ENCODE measurements at regions not wholly inside any gene's neighbourhood (a gene's known extent, or its start where the extent isn't known, plus 50 kb on each side); places are given as distances from the start of the nearest gene placed in this dataset.

- ATAC-seq = no peak
- TF ChIP-seq, protein P1, sequence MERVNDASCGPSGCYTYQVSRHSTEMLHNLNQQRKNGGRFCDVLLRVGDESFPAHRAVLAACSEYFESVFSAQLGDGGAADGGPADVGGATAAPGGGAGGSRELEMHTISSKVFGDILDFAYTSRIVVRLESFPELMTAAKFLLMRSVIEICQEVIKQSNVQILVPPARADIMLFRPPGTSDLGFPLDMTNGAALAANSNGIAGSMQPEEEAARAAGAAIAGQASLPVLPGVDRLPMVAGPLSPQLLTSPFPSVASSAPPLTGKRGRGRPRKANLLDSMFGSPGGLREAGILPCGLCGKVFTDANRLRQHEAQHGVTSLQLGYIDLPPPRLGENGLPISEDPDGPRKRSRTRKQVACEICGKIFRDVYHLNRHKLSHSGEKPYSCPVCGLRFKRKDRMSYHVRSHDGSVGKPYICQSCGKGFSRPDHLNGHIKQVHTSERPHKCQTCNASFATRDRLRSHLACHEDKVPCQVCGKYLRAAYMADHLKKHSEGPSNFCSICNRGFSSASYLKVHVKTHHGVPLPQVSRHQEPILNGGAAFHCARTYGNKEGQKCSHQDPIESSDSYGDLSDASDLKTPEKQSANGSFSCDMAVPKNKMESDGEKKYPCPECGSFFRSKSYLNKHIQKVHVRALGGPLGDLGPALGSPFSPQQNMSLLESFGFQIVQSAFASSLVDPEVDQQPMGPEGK (CRISPR knock-in tag; IDR thresholded peaks at IDR 0.05; ENCODE audit: borderline replicate concordance) = no peak
- TF ChIP-seq ZFP3 (CRISPR knock-in tag; IDR thresholded peaks at IDR 0.05) (no peak), RARB (CRISPR knock-in tag; IDR thresholded peaks at IDR 0.05) (no peak), ZNF70 (CRISPR knock-in tag; IDR thresholded peaks at IDR 0.05) (no peak), PPARA (CRISPR knock-in tag; IDR thresholded peaks at IDR 0.05; ENCODE audit: borderline replicate concordance) (no peak), SNAI2 (CRISPR knock-in tag; IDR thresholded peaks at IDR 0.05) (no peak), ZFP30 (CRISPR knock-in tag; IDR thresholded peaks at IDR 0.05) (no peak), ZC3H10 (CRISPR knock-in tag; IDR thresholded peaks at IDR 0.05) (no peak), ESRRG (CRISPR knock-in tag; IDR thresholded peaks at IDR 0.05) (no peak), ZNF8 (CRISPR knock-in tag; IDR thresholded peaks at IDR 0.05) (no peak)
- TF ChIP-seq, protein P2, sequence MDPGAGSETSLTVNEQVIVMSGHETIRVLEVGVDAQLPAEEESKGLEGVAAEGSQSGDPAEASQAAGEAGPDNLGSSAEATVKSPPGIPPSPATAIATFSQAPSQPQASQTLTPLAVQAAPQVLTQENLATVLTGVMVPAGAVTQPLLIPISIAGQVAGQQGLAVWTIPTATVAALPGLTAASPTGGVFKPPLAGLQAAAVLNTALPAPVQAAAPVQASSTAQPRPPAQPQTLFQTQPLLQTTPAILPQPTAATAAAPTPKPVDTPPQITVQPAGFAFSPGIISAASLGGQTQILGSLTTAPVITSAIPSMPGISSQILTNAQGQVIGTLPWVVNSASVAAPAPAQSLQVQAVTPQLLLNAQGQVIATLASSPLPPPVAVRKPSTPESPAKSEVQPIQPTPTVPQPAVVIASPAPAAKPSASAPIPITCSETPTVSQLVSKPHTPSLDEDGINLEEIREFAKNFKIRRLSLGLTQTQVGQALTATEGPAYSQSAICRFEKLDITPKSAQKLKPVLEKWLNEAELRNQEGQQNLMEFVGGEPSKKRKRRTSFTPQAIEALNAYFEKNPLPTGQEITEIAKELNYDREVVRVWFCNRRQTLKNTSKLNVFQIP (CRISPR knock-in tag; IDR thresholded peaks at IDR 0.05; ENCODE audit: borderline replicate concordance, low read depth) = no peak
Observed at GRCh38 chr5:93886917-93887361, 145.5 kb upstream of the POU5F2 start.

DNA sequence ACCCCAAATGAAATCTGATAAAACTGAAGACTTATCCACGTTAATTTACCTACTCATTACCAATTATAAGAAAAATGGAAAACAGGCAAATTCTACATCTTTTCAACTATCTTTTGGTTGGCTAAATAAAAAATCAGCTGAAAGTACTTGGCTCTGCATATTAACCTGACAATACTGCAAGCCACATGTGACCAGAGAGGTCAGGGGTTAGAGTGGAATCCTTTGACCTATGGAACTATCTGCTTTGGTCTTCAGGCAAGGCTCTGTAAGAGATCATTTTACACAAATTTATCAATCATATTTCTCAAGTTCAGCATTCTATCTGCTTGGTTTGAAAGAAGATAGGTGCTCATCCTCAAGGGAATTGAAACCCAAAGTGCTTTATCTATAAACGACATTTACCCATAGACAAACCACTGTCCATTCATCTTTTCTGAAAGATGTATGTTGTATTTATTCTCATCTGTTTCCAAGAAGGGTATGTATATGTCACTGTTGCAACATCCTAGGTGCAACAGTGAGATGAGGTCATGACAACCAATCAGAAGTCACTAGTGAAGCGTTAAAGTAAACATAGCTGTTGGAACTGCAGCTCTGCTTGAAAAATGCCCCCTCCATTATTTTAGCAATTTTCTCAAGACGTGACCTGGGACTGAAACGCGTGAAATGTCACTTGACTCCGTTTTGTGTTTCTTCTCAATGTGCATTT is 144.9 kb upstream of the POU5F2 start:
- TF ChIP-seq ZFP30 (CRISPR knock-in tag; IDR thresholded peaks at IDR 0.05) (no peak), ZNF8 (CRISPR knock-in tag; IDR thresholded peaks at IDR 0.05) (no peak), CSRNP3 (CRISPR knock-in tag; IDR thresholded peaks at IDR 0.05) (no peak), CSDC2 (CRISPR knock-in tag; IDR thresholded peaks at IDR 0.05) (no peak), RARB (CRISPR knock-in tag; IDR thresholded peaks at IDR 0.05) (no peak), ZFP3 (CRISPR knock-in tag; IDR thresholded peaks at IDR 0.05) (no peak), ZC3H10 (CRISPR knock-in tag; IDR thresholded peaks at IDR 0.05) (no peak), ZNF565 (CRISPR knock-in tag; conservative IDR thresholded peaks at IDR 0.05; ENCODE audit: low read depth) (no peak)
- TF ChIP-seq, protein P3, sequence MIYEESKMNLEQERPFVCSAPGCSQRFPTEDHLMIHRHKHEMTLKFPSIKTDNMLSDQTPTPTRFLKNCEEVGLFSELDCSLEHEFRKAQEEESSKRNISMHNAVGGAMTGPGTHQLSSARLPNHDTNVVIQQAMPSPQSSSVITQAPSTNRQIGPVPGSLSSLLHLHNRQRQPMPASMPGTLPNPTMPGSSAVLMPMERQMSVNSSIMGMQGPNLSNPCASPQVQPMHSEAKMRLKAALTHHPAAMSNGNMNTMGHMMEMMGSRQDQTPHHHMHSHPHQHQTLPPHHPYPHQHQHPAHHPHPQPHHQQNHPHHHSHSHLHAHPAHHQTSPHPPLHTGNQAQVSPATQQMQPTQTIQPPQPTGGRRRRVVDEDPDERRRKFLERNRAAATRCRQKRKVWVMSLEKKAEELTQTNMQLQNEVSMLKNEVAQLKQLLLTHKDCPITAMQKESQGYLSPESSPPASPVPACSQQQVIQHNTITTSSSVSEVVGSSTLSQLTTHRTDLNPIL (CRISPR knock-in tag; IDR thresholded peaks at IDR 0.05; ENCODE audit: low read depth) = no peak
- no peak for ATAC-seq

- no peak for TF ChIP-seq BACH2 (CRISPR knock-in tag; IDR thresholded peaks at IDR 0.05; ENCODE audit: borderline replicate concordance)
- TF ChIP-seq CSRNP3 (CRISPR knock-in tag; IDR thresholded peaks at IDR 0.05) = no peak
- no peak for TF ChIP-seq ZNF8 (CRISPR knock-in tag; IDR thresholded peaks at IDR 0.05)
- TF ChIP-seq ZFP3 (CRISPR knock-in tag; IDR thresholded peaks at IDR 0.05) = no peak
- TF ChIP-seq PPARA (CRISPR knock-in tag; IDR thresholded peaks at IDR 0.05; ENCODE audit: borderline replicate concordance) = no peak
- TF ChIP-seq, protein P4, sequence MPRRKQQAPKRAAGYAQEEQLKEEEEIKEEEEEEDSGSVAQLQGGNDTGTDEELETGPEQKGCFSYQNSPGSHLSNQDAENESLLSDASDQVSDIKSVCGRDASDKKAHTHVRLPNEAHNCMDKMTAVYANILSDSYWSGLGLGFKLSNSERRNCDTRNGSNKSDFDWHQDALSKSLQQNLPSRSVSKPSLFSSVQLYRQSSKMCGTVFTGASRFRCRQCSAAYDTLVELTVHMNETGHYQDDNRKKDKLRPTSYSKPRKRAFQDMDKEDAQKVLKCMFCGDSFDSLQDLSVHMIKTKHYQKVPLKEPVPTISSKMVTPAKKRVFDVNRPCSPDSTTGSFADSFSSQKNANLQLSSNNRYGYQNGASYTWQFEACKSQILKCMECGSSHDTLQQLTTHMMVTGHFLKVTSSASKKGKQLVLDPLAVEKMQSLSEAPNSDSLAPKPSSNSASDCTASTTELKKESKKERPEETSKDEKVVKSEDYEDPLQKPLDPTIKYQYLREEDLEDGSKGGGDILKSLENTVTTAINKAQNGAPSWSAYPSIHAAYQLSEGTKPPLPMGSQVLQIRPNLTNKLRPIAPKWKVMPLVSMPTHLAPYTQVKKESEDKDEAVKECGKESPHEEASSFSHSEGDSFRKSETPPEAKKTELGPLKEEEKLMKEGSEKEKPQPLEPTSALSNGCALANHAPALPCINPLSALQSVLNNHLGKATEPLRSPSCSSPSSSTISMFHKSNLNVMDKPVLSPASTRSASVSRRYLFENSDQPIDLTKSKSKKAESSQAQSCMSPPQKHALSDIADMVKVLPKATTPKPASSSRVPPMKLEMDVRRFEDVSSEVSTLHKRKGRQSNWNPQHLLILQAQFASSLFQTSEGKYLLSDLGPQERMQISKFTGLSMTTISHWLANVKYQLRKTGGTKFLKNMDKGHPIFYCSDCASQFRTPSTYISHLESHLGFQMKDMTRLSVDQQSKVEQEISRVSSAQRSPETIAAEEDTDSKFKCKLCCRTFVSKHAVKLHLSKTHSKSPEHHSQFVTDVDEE (CRISPR knock-in tag; IDR thresholded peaks at IDR 0.05) = no peak
- TF ChIP-seq, protein P1 (CRISPR knock-in tag; IDR thresholded peaks at IDR 0.05; ENCODE audit: borderline replicate concordance) = no peak
- TF ChIP-seq, protein P3 (CRISPR knock-in tag; IDR thresholded peaks at IDR 0.05; ENCODE audit: low read depth) = no peak
- no peak for TF ChIP-seq ESRRG (CRISPR knock-in tag; IDR thresholded peaks at IDR 0.05)
- no peak for TF ChIP-seq SNAI2 (CRISPR knock-in tag; IDR thresholded peaks at IDR 0.05)
- TF ChIP-seq ZC3H10 (CRISPR knock-in tag; IDR thresholded peaks at IDR 0.05) = no peak
- no peak for TF ChIP-seq RARB (CRISPR knock-in tag; IDR thresholded peaks at IDR 0.05)
- no peak for TF ChIP-seq ARNTL (CRISPR knock-in tag; IDR thresholded peaks at IDR 0.05; ENCODE audit: borderline replicate concordance, low read depth)
- no peak for ATAC-seq
Observed at GRCh38 chr5:93884254-93884653, 142.9 kb upstream of the POU5F2 start.
